IPS DF 4.7 (cell line): ENCODE measurements at regions not wholly inside any gene's neighbourhood (a gene's known extent, or its start where the extent isn't known, plus 50 kb on each side); places are given as distances from the start of the nearest gene placed in this dataset.
"Not testable (repeated sequence)": the region's sequence is repeated elsewhere in the genome, so short reads cannot be mapped to it uniquely, and the experiment has no call there.

Experiments
- DNase-seq: peaks from one replicate; pipeline ENCODE4 v3.0.0-alpha.2; 2013; ENCODE audit warnings: low spot score; ENCODE audit errors: extremely low read depth

- DNase-seq, result no peak
Measured at GRCh38 chr2:192584976-192585375, 390.2 kb upstream of the TMEFF2 start.

- no peak for DNase-seq
Measured at GRCh38 chr2:192579965-192580700, 385.4 kb upstream of the TMEFF2 start.

DNA sequence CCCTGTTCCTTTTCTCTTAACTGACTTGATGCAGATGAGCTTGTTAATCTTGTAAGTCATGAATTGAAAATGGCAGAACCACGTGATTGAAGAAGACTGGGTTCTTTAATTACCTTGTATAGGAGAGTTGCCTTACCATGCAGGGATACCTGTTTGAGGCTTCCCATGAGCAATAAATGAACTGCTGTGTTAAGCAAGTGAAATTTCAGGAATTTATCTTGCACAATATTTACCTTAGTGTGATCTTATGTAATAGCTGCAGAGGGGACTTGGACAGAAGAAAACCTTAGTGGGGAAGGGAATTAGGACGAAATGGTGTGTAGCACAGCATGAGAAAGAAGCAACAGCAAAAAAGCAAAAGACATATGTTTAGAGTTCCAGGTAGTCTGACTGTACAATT, 384.0 kb upstream of the TMEFF2 start:
- no peak for DNase-seq

GRCh38 chr2:192577706-192578105, 383.0 kb upstream of the TMEFF2 start:
- DNase-seq, result no peak

DNA sequence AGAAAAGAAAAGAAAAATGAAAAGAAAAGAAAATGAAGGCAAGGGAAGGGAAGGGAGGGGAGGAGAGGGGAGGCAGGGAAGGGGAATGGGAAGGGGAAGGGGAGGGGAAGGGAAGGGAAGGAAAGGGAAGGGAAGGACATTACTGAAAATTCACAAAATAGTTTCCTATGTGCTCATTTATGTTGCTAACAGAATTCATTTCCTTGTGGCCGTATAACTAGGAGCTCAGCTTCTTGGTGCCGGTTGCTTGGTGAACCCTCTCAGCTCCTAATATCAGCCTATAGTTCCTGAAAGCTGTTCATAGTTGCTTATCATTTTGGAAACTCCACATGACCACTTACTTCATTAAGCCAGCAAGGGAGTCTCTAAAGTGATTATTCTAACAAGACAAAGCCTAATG, 379.8 kb upstream of the TMEFF2 start:
- no peak for DNase-seq

DNA sequence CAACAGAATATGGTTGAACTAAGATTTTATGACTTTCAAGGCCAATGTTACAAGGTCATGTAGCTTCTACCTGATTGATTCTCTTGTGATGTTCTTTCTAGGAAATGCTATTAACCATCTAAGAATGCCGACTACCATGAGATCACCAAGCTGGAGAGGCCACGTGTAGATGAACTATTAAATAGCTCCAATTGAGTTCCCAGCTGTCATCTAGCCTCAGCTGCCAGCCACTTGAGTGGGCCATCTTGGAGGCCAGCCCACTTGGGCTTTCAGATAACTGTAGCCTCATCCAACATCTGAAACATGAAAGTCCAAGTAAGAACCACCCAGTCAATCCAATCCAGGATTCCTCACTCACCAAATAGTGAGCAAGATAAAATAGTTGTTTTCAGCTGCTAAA, 376.9 kb upstream of the TMEFF2 start:
- no peak for DNase-seq

- no peak for DNase-seq
Measured at GRCh38 chr2:192570788-192571187, 376.1 kb upstream of the TMEFF2 start.

- DNase-seq, result no peak
Measured at GRCh38 chr2:192566863-192567262, 372.1 kb upstream of the TMEFF2 start.

GRCh38 chr2:192560326-192560725, 365.6 kb upstream of the TMEFF2 start:
- no peak for DNase-seq

DNA sequence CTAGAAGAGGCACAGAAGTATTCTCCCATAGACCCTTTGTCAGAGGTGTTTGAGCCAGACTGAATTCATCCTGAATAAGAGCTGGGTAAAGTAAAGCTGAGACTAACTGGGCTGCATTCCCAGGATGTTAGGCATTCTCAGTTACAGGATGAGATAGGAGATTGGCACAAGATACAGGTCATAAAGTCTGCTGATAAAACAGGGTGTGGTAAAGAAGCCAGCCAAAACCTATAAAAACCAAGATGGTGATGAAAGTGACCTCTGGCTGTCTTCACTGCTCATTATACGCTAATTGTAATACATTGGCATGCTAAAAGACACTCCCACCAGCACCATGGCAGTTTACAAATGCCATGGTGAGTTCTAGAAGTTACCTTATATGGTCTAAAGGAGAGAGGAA, 364.9 kb upstream of the TMEFF2 start:
- DNase-seq, result no peak

- no peak for DNase-seq
Measured at GRCh38 chr2:192558637-192559036, 363.9 kb upstream of the TMEFF2 start.

GRCh38 chr2:192555740-192556139, 361.0 kb upstream of the TMEFF2 start:
- DNase-seq, result no peak

- DNase-seq, result no peak
Measured at GRCh38 chr2:192551760-192552159, 357.0 kb upstream of the TMEFF2 start.

GRCh38 chr2:192546565-192546964, 351.8 kb upstream of the TMEFF2 start:
- no peak for DNase-seq

GRCh38 chr2:192544371-192544955, 349.7 kb upstream of the TMEFF2 start:
- DNase-seq, result no peak

DNA sequence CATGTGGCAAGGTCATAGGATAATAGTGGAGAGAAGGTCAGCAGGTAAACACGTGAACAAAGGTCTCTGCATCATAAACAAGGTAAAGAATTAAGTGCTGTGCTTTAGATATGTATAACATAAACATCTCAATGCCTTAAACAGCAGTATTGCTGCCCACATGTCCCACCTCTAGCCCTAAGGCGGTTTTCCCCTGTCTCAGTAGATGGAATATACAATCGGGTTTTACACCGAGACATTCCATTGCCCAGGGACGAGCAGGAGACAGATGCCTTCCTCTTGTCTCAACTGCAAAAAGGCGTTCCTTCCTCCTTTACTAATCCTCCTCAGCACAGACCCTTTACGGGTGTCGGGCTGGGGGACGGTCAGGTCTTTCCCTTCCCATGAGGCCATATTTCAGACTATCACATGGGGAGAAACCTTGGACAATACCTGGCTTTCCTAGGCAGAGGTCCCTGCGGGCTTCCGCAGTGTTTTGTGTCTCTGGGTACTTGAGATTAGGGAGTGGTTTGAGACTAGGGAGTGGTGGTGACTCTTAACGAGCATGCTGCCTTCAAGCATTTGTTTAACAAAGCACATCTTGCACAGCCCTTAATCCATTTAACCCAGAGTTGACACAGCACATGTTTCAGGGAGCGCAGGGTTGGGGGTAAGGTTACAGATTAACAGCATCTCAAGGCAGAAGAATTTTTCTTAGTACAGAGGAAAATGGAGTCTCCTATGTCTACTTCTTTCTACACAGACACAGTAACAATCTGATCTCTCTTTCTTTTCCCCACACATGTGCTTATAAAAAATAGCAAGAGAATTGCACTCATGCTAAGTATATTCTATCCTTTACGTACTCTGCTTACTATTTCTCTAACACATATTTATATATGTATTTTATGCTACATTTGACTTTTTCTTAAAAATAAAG, 347.7 kb upstream of the TMEFF2 start:
- not testable (repeated sequence) for DNase-seq

DNA sequence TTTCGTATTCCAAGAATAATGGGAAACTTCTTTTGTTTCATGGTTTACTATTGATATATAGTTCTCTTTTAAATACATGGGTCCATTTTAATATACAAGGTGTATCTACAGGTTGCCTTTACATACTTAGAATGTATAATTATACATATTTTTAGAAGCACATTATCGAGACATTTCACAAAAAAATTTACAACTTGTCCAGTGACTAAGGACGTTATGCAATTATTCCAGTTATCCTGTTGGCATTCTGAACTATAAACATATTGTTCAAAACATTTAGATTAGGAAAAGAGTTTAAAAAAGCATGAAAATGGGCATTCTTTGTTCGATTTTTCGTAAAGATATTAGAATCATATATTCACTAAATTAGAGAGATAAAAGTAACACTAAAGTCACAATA, 344.6 kb upstream of the TMEFF2 start:
- DNase-seq, result no peak

- DNase-seq, result no peak
Measured at GRCh38 chr2:192536922-192537624, 342.3 kb upstream of the TMEFF2 start.

GRCh38 chr2:192535956-192536921, 341.5 kb upstream of the TMEFF2 start:
- no peak for DNase-seq

GRCh38 chr2:192534072-192534471, 339.3 kb upstream of the TMEFF2 start:
- no peak for DNase-seq
